ENCODE measurements at regions not wholly inside any gene's neighbourhood (a gene's known extent, or its start where the extent isn't known, plus 50 kb on each side); places are given as distances from the start of the nearest gene placed in this dataset.

- no peak for TF ChIP-seq HDAC6 (IDR thresholded peaks at IDR 0.05; ENCODE audit: low read depth, low read length)
Measured at GRCh38 chr6:40672087-40672486, 84.9 kb upstream of the LRFN2 start (continued).
